CD4-positive, alpha-beta T cell (primary cell): ENCODE measurements at regions not wholly inside any gene's neighbourhood (a gene's known extent, or its start where the extent isn't known, plus 50 kb on each side); places are given as distances from the start of the nearest gene placed in this dataset.

Source experiments
- ATAC-seq: fragments of 200-7000 bp; cut with Tn5 transposase; one replicate; pipeline ENCODE4 v1.10.0; 2022; ENCODE audit warnings: mild to moderate bottlenecking; ENCODE audit not compliant: poor library complexity
- CTCF ChIA-PET: fragments of 350-600 bp; sonication (Branson Sonifier 250); formaldehyde crosslinking; loops from one replicate; lab custom pipeline; 2021; ENCODE audit warnings: antibody characterized with exemption, inconsistent platforms; lab: Charles Lee
- POLR2A ChIA-PET: fragments of 350-600 bp; sonication (Branson Sonifier 250); formaldehyde crosslinking; loops from one replicate; lab custom pipeline; 2021; ENCODE audit warnings: antibody characterized with exemption, inconsistent platforms; lab: Charles Lee
- DNase-seq, 14 experiments: peaks; one replicate each; pipeline ENCODE4 v3.0.0-alpha.2; 2013 to 2020; ENCODE audit warnings: mixed read lengths in 2 of 14
- H3K27ac ChIP-seq, 2 donors: one replicate each; pipeline versions ENCODE4 v1.5.1 to v1.7.0; 2013; ENCODE audit warnings: low read length in 2 of 2, low read depth in 1 of 2, mild to moderate bottlenecking in 1 of 2
- H3K27me3 ChIP-seq, 2 experiments: 1 replicate in 1 of 2; 2 replicates in 1 of 2; pipeline versions ENCODE4 v1.6.1 to v1.7.0; 2013; ENCODE audit warnings: low read length in 2 of 2, control low read depth in 1 of 2, mild to moderate bottlenecking in 1 of 2, moderate library complexity in 1 of 2; ENCODE audit not compliant: insufficient read depth in 2 of 2, control insufficient read depth in 1 of 2
- H3K36me3 ChIP-seq: one replicate; pipeline ENCODE4 v1.6.1; 2013; ENCODE audit warnings: low read length, control low read depth; ENCODE audit not compliant: insufficient read depth
- H3K4me1 ChIP-seq: one replicate; pipeline ENCODE4 v1.6.1; 2013; ENCODE audit warnings: low read length, control low read depth; ENCODE audit not compliant: insufficient read depth
- H3K4me3 ChIP-seq: one replicate; pipeline ENCODE4 v1.5.1; 2013; ENCODE audit warnings: mild to moderate bottlenecking, low read length, moderate library complexity
- H3K9me3 ChIP-seq, 2 experiments: 1 replicate in 1 of 2; 2 replicates in 1 of 2; pipeline versions ENCODE4 v1.6.1 to v1.7.0; 2013; ENCODE audit warnings: low read length in 2 of 2, mild to moderate bottlenecking in 2 of 2, control low read depth in 1 of 2, moderate library complexity in 1 of 2; ENCODE audit not compliant: control insufficient read depth in 1 of 2, insufficient read depth in 1 of 2
- H3K27ac Mint-ChIP-seq: one replicate; pipeline ENCODE4 v1.8.0; 2020; ENCODE audit warnings: mixed read lengths
- H3K27me3 Mint-ChIP-seq: one replicate; pipeline ENCODE4 v1.8.0; 2021; ENCODE audit warnings: mixed read lengths
- H3K36me3 Mint-ChIP-seq: one replicate; pipeline ENCODE4 v1.8.0; 2021; ENCODE audit warnings: low read depth, mixed read lengths
- H3K4me1 Mint-ChIP-seq: one replicate; pipeline ENCODE4 v1.8.0; 2021; ENCODE audit warnings: low read depth, mixed read lengths
- H3K4me3 Mint-ChIP-seq: one replicate; pipeline ENCODE4 v1.8.0; 2020; ENCODE audit warnings: mild to moderate bottlenecking, mixed read lengths
- H3K9me3 Mint-ChIP-seq: one replicate; pipeline ENCODE4 v1.8.0; 2020; ENCODE audit warnings: mixed read lengths
- CTCF ChIP-seq: fragments of 200-600 bp; IDR thresholded peaks from one replicate; pipeline ENCODE4 v1.8.0; 2022; ENCODE audit warnings: antibody characterized with exemption, mild to moderate bottlenecking
- intact Hi-C, 2 experiments: fragments of 100-400 bp; cut with DNase I in 1 of 2; cut with micrococcal nuclease in 1 of 2; formaldehyde crosslinking; loops; one replicate each; pipeline versions ENCODE4 v1.15.1 to v1.9.0; 2023 to 2025; cut with DNase I, micrococcal nuclease

- H3K36me3 Mint-ChIP-seq, result no peaks in the 10 kb centered on the region
- DNase-seq, result peak in 2 of 14 experiments; percentile 12 to 13
- ChIA-PET POLR2A (no interaction called here), CTCF (no interaction called here)
- Histone ChIP-seq H3K27ac (no peak overlapping the region), H3K27me3 (peaks cover 0 to 9% of the 10 kb centered on the region in 2 experiments), H3K36me3 (no peaks in the 10 kb centered on the region), H3K4me1 (no peaks in the 10 kb centered on the region), H3K4me3 (no peak overlapping the region), H3K9me3 (no peaks in the 10 kb centered on the region)
- no peaks in the 10 kb centered on the region for H3K9me3 Mint-ChIP-seq
- H3K4me3 Mint-ChIP-seq, result no peak overlapping the region
- intact Hi-C loops, result no loop called here
- H3K27ac Mint-ChIP-seq, result no peak overlapping the region
- peak; percentile 60 for TF ChIP-seq CTCF
- no peaks in the 10 kb centered on the region for H3K4me1 Mint-ChIP-seq
- ATAC-seq, result no peak
- H3K27me3 Mint-ChIP-seq, result peaks cover 15% of the 10 kb centered on the region
Measured at GRCh38 chr10:120735773-120736371, 115.3 kb upstream of the WDR11 start.

GRCh38 chr10:120736377-120736776 lies 114.8 kb upstream of the WDR11 start:
- peaks cover 15% of the 10 kb centered on the region for H3K27me3 Mint-ChIP-seq
- H3K9me3 Mint-ChIP-seq, result no peaks in the 10 kb centered on the region
- no peak overlapping the region for H3K27ac Mint-ChIP-seq
- ChIA-PET CTCF (no interaction called here), POLR2A (no interaction called here)
- Histone ChIP-seq H3K27ac (no peak overlapping the region), H3K4me1 (no peaks in the 10 kb centered on the region), H3K9me3 (no peaks in the 10 kb centered on the region), H3K4me3 (no peak overlapping the region), H3K27me3 (peaks cover 0 to 9% of the 10 kb centered on the region in 2 experiments), H3K36me3 (no peaks in the 10 kb centered on the region)
- DNase-seq (no peak), ATAC-seq (no peak)
- no peaks in the 10 kb centered on the region for H3K36me3 Mint-ChIP-seq
- no peak for TF ChIP-seq CTCF
- no peaks in the 10 kb centered on the region for H3K4me1 Mint-ChIP-seq
- intact Hi-C loops, result no loop called here
- no peak overlapping the region for H3K4me3 Mint-ChIP-seq

- Mint-ChIP-seq H3K27me3 (peaks cover 11% of the 10 kb centered on the region), H3K9me3 (no peaks in the 10 kb centered on the region), H3K27ac (no peak overlapping the region), H3K4me1 (no peaks in the 10 kb centered on the region), H3K36me3 (no peaks in the 10 kb centered on the region), H3K4me3 (no peak overlapping the region)
- DNase-seq (no peak), ATAC-seq (no peak)
- Histone ChIP-seq H3K4me3 (no peak overlapping the region), H3K9me3 (no peaks in the 10 kb centered on the region), H3K27ac (no peak overlapping the region), H3K4me1 (no peaks in the 10 kb centered on the region), H3K27me3 (no peaks in the 10 kb centered on the region), H3K36me3 (no peaks in the 10 kb centered on the region)
- ChIA-PET POLR2A (no interaction called here), CTCF (no interaction called here)
- intact Hi-C loops, result no loop called here
- no peak for TF ChIP-seq CTCF
Measured at GRCh38 chr10:120738658-120739057, 112.5 kb upstream of the WDR11 start.
